GM11168 (cell line): ENCODE measurements at regions not wholly inside any gene's neighbourhood (a gene's known extent, or its start where the extent isn't known, plus 50 kb on each side); places are given as distances from the start of the nearest gene placed in this dataset.

Source experiments
- in situ Hi-C: fragments of 300-500 bp; cut with MboI; formaldehyde crosslinking; loops from one replicate; pipeline ENCODE4 v1.12.0; 2022; ENCODE audit warnings: low sequenced_read_pairs; ENCODE audit not compliant: unreplicated experiment

- in situ Hi-C loops, result no loop called here
Measured at GRCh38 chr2:15828576-15828975, 111.8 kb upstream of the MYCN start.

GRCh38 chr2:15829091-15829801 is 111.1 kb upstream of the MYCN start:
- in situ Hi-C loops, result no loop called here

GRCh38 chr2:15829985-15830384 is 110.4 kb upstream of the MYCN start:
- in situ Hi-C loops, result no loop called here

GRCh38 chr2:15830937-15831549 is 109.3 kb upstream of the MYCN start:
- in situ Hi-C loops, result no loop called here

- in situ Hi-C loops, result no loop called here
Measured at GRCh38 chr2:15832030-15832709, 108.2 kb upstream of the MYCN start.

- in situ Hi-C loops, result no loop called here
Measured at GRCh38 chr2:15832849-15833680, 107.3 kb upstream of the MYCN start.

GRCh38 chr2:15833731-15834130 is 106.6 kb upstream of the MYCN start:
- in situ Hi-C loops, result no loop called here

- in situ Hi-C loops, result no loop called here
Measured at GRCh38 chr2:15834381-15835031, 105.8 kb upstream of the MYCN start.

GRCh38 chr2:15835991-15836688 is 104.2 kb upstream of the MYCN start:
- in situ Hi-C loops, result no loop called here

GRCh38 chr2:15836689-15837610 is 103.4 kb upstream of the MYCN start:
- in situ Hi-C loops, result no loop called here

GRCh38 chr2:15838481-15839090 is 101.8 kb upstream of the MYCN start:
- in situ Hi-C loops, result no loop called here

- in situ Hi-C loops, result no loop called here
Measured at GRCh38 chr2:15839426-15840124, 100.8 kb upstream of the MYCN start.

- in situ Hi-C loops, result no loop called here
Measured at GRCh38 chr2:15840148-15840547, 100.2 kb upstream of the MYCN start.

GRCh38 chr2:15840969-15841368 is 99.4 kb upstream of the MYCN start:
- in situ Hi-C loops, result no loop called here

- in situ Hi-C loops, result no loop called here
Measured at GRCh38 chr2:15841776-15842560, 98.4 kb upstream of the MYCN start.

- in situ Hi-C loops, result no loop called here
Measured at GRCh38 chr2:15842758-15843666, 97.3 kb upstream of the MYCN start.
